A549 (cell line): ENCODE measurements at regions not wholly inside any gene's neighbourhood (a gene's known extent, or its start where the extent isn't known, plus 50 kb on each side); places are given as distances from the start of the nearest gene placed in this dataset.

Experiments used
- BHLHE40 ChIP-seq: IDR thresholded peaks from 2 replicates; pipeline ENCODE4 v1.6.1; 2012; ENCODE audit warnings: low read depth, low read length, inconsistent platforms
- CBX8 ChIP-seq: fragments of 200-600 bp; sonication (generic); IDR thresholded peaks from 2 replicates; pipeline ENCODE4 v1.6.1; 2016
- HDAC2 ChIP-seq: fragments of 200-600 bp; sonication (generic); IDR thresholded peaks from 2 replicates; pipeline ENCODE4 v1.6.1; 2016
- MAZ ChIP-seq: fragments of 150-350 bp; IDR thresholded peaks from 2 replicates; pipeline ENCODE4 v1.6.1; 2014; ENCODE audit warnings: antibody characterized with exemption, low read depth, low read length, borderline replicate concordance
- POLR2A ChIP-seq: IDR thresholded peaks from 2 replicates; pipeline ENCODE4 v1.6.1; 2012; ENCODE audit warnings: mild to moderate bottlenecking, low read length
- RAD21 ChIP-seq, 2 experiments: fragments of >200 bp in 1 of 2; sonication (Bioruptor Twin) in 1 of 2; formaldehyde crosslinking in 1 of 2; IDR thresholded peaks in 1 of 2; conservative IDR thresholded peaks in 1 of 2; 2 replicates in 1 of 2; 3 replicates in 1 of 2; pipeline ENCODE4 v1.6.1; 2012 to 2018; ENCODE audit warnings: inconsistent platforms in 1 of 2
- RFX5 ChIP-seq: fragments of 450-650 bp; IDR thresholded peaks from 2 replicates; pipeline ENCODE4 v1.7.1; 2014; ENCODE audit warnings: antibody characterized with exemption, mild to moderate bottlenecking, moderate library complexity
- ZC3H11A ChIP-seq: fragments of 450-650 bp; IDR thresholded peaks from 2 replicates; pipeline ENCODE4 v1.6.1; 2014; ENCODE audit warnings: antibody characterized with exemption, mild to moderate bottlenecking
- TF ChIP-seq, protein P1 (sequence below): IDR thresholded peaks from 2 replicates; pipeline ENCODE4 v1.6.1; 2012; ENCODE audit warnings: low read depth, borderline replicate concordance
- TF ChIP-seq, protein P2 (sequence below): IDR thresholded peaks from 2 replicates; pipeline ENCODE4 v1.6.1; 2012
- TF ChIP-seq, protein P3 (sequence below): fragments of 200-600 bp; sonication (generic); IDR thresholded peaks from 2 replicates; pipeline ENCODE4 v1.6.1; 2016; ENCODE audit warnings: antibody characterized with exemption, mild to moderate bottlenecking, moderate library complexity
- TF ChIP-seq, protein P4 (sequence below): fragments of 150-350 bp; IDR thresholded peaks from 2 replicates; pipeline ENCODE4 v1.6.1; 2014; ENCODE audit warnings: low read depth, mild to moderate bottlenecking, low read length
- TF ChIP-seq, protein P5 (sequence below): fragments of >200 bp; sonication (Bioruptor Twin); formaldehyde crosslinking; IDR thresholded peaks from 3 replicates; pipeline ENCODE4 v1.5.1; 2016

DNA sequence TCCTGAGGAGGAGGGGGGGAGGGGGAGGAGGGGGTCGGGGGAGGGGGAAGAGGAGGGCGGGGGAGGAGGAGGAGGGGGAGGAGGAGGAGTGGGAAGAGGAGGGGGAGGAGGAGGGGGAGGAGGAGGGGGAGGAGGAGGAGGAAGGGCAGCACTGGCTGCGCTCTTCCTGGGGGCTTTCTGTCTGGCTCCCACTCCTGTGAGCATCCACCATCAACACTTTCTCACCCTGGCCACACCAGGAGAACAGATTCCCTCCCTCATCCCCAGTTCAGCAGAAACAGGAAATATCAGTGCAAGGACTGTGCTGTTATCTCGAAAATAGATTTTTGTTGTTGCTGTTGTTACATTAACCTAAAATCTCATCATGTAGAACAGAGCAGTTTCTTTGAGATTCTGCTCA lies 530.5 kb downstream of the ACTR3B start:
- TF ChIP-seq, protein P1, sequence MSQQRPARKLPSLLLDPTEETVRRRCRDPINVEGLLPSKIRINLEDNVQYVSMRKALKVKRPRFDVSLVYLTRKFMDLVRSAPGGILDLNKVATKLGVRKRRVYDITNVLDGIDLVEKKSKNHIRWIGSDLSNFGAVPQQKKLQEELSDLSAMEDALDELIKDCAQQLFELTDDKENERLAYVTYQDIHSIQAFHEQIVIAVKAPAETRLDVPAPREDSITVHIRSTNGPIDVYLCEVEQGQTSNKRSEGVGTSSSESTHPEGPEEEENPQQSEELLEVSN, result no peak
- TF ChIP-seq, protein P2, sequence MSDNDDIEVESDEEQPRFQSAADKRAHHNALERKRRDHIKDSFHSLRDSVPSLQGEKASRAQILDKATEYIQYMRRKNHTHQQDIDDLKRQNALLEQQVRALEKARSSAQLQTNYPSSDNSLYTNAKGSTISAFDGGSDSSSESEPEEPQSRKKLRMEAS, result no peak
- TF ChIP-seq, protein P3, sequence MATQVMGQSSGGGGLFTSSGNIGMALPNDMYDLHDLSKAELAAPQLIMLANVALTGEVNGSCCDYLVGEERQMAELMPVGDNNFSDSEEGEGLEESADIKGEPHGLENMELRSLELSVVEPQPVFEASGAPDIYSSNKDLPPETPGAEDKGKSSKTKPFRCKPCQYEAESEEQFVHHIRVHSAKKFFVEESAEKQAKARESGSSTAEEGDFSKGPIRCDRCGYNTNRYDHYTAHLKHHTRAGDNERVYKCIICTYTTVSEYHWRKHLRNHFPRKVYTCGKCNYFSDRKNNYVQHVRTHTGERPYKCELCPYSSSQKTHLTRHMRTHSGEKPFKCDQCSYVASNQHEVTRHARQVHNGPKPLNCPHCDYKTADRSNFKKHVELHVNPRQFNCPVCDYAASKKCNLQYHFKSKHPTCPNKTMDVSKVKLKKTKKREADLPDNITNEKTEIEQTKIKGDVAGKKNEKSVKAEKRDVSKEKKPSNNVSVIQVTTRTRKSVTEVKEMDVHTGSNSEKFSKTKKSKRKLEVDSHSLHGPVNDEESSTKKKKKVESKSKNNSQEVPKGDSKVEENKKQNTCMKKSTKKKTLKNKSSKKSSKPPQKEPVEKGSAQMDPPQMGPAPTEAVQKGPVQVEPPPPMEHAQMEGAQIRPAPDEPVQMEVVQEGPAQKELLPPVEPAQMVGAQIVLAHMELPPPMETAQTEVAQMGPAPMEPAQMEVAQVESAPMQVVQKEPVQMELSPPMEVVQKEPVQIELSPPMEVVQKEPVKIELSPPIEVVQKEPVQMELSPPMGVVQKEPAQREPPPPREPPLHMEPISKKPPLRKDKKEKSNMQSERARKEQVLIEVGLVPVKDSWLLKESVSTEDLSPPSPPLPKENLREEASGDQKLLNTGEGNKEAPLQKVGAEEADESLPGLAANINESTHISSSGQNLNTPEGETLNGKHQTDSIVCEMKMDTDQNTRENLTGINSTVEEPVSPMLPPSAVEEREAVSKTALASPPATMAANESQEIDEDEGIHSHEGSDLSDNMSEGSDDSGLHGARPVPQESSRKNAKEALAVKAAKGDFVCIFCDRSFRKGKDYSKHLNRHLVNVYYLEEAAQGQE, result no peak
- TF ChIP-seq HDAC2 (no peak), CBX8 (no peak), ZC3H11A (no peak), POLR2A (no peak), RFX5 (no peak), RAD21 (conservative IDR thresholded peaks at IDR 0.05 in 1 of 2, IDR thresholded peaks at IDR 0.05 in 1 of 2) (no peak), MAZ (no peak), BHLHE40 (no peak)
- TF ChIP-seq, protein P4, sequence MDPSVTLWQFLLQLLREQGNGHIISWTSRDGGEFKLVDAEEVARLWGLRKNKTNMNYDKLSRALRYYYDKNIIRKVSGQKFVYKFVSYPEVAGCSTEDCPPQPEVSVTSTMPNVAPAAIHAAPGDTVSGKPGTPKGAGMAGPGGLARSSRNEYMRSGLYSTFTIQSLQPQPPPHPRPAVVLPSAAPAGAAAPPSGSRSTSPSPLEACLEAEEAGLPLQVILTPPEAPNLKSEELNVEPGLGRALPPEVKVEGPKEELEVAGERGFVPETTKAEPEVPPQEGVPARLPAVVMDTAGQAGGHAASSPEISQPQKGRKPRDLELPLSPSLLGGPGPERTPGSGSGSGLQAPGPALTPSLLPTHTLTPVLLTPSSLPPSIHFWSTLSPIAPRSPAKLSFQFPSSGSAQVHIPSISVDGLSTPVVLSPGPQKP, result no peak
- TF ChIP-seq, protein P5, sequence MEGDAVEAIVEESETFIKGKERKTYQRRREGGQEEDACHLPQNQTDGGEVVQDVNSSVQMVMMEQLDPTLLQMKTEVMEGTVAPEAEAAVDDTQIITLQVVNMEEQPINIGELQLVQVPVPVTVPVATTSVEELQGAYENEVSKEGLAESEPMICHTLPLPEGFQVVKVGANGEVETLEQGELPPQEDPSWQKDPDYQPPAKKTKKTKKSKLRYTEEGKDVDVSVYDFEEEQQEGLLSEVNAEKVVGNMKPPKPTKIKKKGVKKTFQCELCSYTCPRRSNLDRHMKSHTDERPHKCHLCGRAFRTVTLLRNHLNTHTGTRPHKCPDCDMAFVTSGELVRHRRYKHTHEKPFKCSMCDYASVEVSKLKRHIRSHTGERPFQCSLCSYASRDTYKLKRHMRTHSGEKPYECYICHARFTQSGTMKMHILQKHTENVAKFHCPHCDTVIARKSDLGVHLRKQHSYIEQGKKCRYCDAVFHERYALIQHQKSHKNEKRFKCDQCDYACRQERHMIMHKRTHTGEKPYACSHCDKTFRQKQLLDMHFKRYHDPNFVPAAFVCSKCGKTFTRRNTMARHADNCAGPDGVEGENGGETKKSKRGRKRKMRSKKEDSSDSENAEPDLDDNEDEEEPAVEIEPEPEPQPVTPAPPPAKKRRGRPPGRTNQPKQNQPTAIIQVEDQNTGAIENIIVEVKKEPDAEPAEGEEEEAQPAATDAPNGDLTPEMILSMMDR, result no peak
